SK-N-MC (cell line): ENCODE measurements at regions not wholly inside any gene's neighbourhood (a gene's known extent, or its start where the extent isn't known, plus 50 kb on each side); places are given as distances from the start of the nearest gene placed in this dataset.
"Not testable (repeated sequence)": the region's sequence is repeated elsewhere in the genome, so short reads cannot be mapped to it uniquely, and the experiment has no call there.

ENCODE experiments used
- EZH2 ChIP-seq: fragments of 200-600 bp; sonication (generic); IDR thresholded peaks from one replicate; pipeline ENCODE4 v1.6.1; 2017; ENCODE audit warnings: antibody characterized with exemption
- POLR2AphosphoS5 ChIP-seq: IDR thresholded peaks from 2 replicates; pipeline ENCODE4 v1.6.1; 2012; ENCODE audit warnings: mild to moderate bottlenecking, low read depth, low read length, borderline replicate concordance

- TF ChIP-seq EZH2, POLR2AphosphoS5: not testable (repeated sequence)
Measured at GRCh38 chr15:20003471-20003870, 538.1 kb downstream of the GOLGA6L6 start.
